Stimulated activated CD4-positive, alpha-beta T cell treated with anti-CD3 and anti-CD28 coated beads, Interleukin-4, amount 100 ng/mL, for 48 hours (primary cell): ENCODE measurements at regions not wholly inside any gene's neighbourhood (a gene's known extent, or its start where the extent isn't known, plus 50 kb on each side); places are given as distances from the start of the nearest gene placed in this dataset.
"Not testable (repeated sequence)": the region's sequence is repeated elsewhere in the genome, so short reads cannot be mapped to it uniquely, and the experiment has no call there.

Source experiments
- DNase-seq, 2 donors: peaks; one replicate each; pipeline ENCODE4 v3.0.0-alpha.2; 2020; ENCODE audit warnings: low read depth in 2 of 2

GRCh38 chr2:21782866-21783265 is 659.1 kb downstream of the TDRD15 start:
- DNase-seq: no peak

- DNase-seq: no peak
These were observed 664.2 kb downstream of the TDRD15 start for GRCh38 chr2:21787941-21788340.

GRCh38 chr2:21790311-21790710 is 666.5 kb downstream of the TDRD15 start:
- not testable (repeated sequence) for DNase-seq

GRCh38 chr2:21792571-21792970 is 668.8 kb downstream of the TDRD15 start:
- no peak for DNase-seq

GRCh38 chr2:21793461-21793860 is 669.7 kb downstream of the TDRD15 start:
- DNase-seq: no peak

GRCh38 chr2:21794611-21795010 is 670.8 kb downstream of the TDRD15 start:
- no peak for DNase-seq

- no peak for DNase-seq
These were observed 676.6 kb downstream of the TDRD15 start for GRCh38 chr2:21800356-21800755.

GRCh38 chr2:21803550-21803949 is 679.8 kb downstream of the TDRD15 start:
- no peak for DNase-seq

- DNase-seq: no peak
These were observed 680.4 kb downstream of the TDRD15 start for GRCh38 chr2:21804151-21804550.

GRCh38 chr2:21811541-21811940 is 687.8 kb downstream of the TDRD15 start:
- no peak for DNase-seq

- no peak for DNase-seq
These were observed 689.0 kb downstream of the TDRD15 start for GRCh38 chr2:21812766-21813165.

- DNase-seq: no peak
These were observed 690.9 kb downstream of the TDRD15 start for GRCh38 chr2:21814588-21815149.

- DNase-seq: no peak
These were observed 694.5 kb downstream of the TDRD15 start for GRCh38 chr2:21818212-21818795.

- no peak for DNase-seq
These were observed 695.7 kb downstream of the TDRD15 start for GRCh38 chr2:21819454-21819853.

GRCh38 chr2:21820271-21820670 is 696.5 kb downstream of the TDRD15 start:
- DNase-seq: no peak

GRCh38 chr2:21821672-21822227 is 698.0 kb downstream of the TDRD15 start:
- DNase-seq: no peak

- DNase-seq: no peak
These were observed 698.7 kb downstream of the TDRD15 start for GRCh38 chr2:21822505-21822904.

GRCh38 chr2:21833767-21834166 is 710.0 kb downstream of the TDRD15 start:
- no peak for DNase-seq

- no peak for DNase-seq
These were observed 712.5 kb downstream of the TDRD15 start for GRCh38 chr2:21836261-21836660.

GRCh38 chr2:21836719-21837118 is 713.0 kb downstream of the TDRD15 start:
- DNase-seq: no peak

- DNase-seq: no peak
These were observed 713.6 kb downstream of the TDRD15 start for GRCh38 chr2:21837168-21837960.

- no peak for DNase-seq
These were observed 717.6 kb downstream of the TDRD15 start for GRCh38 chr2:21841341-21841740.

GRCh38 chr2:21850367-21850766 is 726.6 kb downstream of the TDRD15 start:
- DNase-seq: not testable (repeated sequence)
